Colonic mucosa (tissue), 4 donors: ENCODE measurements at regions not wholly inside any gene's neighbourhood (a gene's known extent, or its start where the extent isn't known, plus 50 kb on each side); places are given as distances from the start of the nearest gene placed in this dataset.

Source experiments
- DNase-seq: peaks from one replicate; pipeline ENCODE4 v3.0.0-alpha.2; 2020
- H3K27ac ChIP-seq: fragments of 200-600 bp; one replicate; pipeline ENCODE4 v1.8.0; 2021
- H3K27me3 ChIP-seq: fragments of 200-600 bp; one replicate; pipeline ENCODE4 v1.8.0; 2021
- H3K36me3 ChIP-seq: fragments of 200-600 bp; one replicate; pipeline ENCODE4 v1.8.0; 2021
- H3K4me1 ChIP-seq: fragments of 200-600 bp; one replicate; pipeline ENCODE4 v1.8.0; 2021; ENCODE audit warnings: mild to moderate bottlenecking
- H3K4me3 ChIP-seq: fragments of 200-600 bp; one replicate; pipeline ENCODE4 v1.8.0; 2021
- H3K9ac ChIP-seq, 2 donors: one replicate each; pipeline ENCODE4 v1.7.0; 2013; ENCODE audit warnings: control low read depth in 2 of 2, low read depth in 2 of 2, low read length in 2 of 2
- H3K9me3 ChIP-seq: fragments of 200-600 bp; one replicate; pipeline ENCODE4 v1.8.0; 2021
- intact Hi-C: fragments of 100-400 bp; cut with DNase I; formaldehyde crosslinking; loops from one replicate; pipeline ENCODE4 v1.14.1; 2022
- TF ChIP-seq, protein P1 (sequence below): fragments of 200-600 bp; IDR thresholded peaks from one replicate; pipeline ENCODE4 v1.8.0; 2022; ENCODE audit warnings: antibody characterized with exemption, mild to moderate bottlenecking
- donor health status: healthy.
- donor health status: DM: no; HTN: no; CAD: no.
- donor health status: DM: no; HTN: no; CAD: no.

DNA sequence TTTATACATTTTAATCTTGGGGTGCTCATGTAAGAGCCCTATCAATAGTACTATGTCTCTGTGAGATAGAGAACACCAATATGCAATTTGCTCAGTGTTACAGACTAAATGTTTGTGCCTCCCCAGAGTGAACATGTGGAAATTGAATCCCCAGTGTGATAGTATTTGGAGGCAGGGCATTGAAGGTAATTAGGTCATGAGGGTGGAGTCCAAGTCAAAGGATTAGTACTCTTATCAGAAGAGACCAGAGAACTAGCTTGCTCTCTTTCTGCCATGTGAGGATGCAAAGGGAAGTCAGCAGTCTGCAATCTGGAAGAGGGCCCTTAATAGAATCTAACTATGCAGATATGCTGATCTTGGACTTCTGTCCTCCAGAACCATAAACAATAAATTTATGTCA lies 1317.0 kb downstream of the STIM2 start:
- H3K4me1 ChIP-seq: no peaks in the 10 kb centered on the region
- no peak overlapping the region for H3K9ac ChIP-seq
- no peak for DNase-seq
- TF ChIP-seq, protein P1, sequence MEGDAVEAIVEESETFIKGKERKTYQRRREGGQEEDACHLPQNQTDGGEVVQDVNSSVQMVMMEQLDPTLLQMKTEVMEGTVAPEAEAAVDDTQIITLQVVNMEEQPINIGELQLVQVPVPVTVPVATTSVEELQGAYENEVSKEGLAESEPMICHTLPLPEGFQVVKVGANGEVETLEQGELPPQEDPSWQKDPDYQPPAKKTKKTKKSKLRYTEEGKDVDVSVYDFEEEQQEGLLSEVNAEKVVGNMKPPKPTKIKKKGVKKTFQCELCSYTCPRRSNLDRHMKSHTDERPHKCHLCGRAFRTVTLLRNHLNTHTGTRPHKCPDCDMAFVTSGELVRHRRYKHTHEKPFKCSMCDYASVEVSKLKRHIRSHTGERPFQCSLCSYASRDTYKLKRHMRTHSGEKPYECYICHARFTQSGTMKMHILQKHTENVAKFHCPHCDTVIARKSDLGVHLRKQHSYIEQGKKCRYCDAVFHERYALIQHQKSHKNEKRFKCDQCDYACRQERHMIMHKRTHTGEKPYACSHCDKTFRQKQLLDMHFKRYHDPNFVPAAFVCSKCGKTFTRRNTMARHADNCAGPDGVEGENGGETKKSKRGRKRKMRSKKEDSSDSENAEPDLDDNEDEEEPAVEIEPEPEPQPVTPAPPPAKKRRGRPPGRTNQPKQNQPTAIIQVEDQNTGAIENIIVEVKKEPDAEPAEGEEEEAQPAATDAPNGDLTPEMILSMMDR: no peak
- intact Hi-C loops: no loop called here
- no peak overlapping the region for H3K4me3 ChIP-seq
- H3K27ac ChIP-seq: no peak overlapping the region
- no peaks in the 10 kb centered on the region for H3K27me3 ChIP-seq
- no peaks in the 10 kb centered on the region for H3K36me3 ChIP-seq
- H3K9me3 ChIP-seq: no peaks in the 10 kb centered on the region

DNA sequence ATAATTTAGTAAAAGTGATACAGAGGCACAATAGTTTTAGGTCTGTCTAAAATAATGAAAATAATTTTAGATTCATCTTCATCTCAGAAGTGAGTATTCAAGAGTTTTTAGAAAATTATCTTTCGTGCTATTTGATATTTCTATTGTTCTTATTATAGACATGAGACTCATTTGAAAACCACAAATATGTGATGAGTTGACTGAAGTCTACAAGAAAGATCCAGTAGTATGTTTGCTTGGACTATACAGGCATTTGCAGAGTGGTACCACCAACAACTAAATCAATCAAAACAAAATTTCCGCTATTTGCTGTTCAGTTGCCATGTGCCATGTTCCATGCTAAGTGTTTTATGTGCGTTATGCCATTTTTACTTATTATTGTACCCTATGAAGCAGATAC lies 1318.5 kb downstream of the STIM2 start:
- Histone ChIP-seq H3K27ac (no peak overlapping the region), H3K27me3 (no peaks in the 10 kb centered on the region), H3K4me1 (no peaks in the 10 kb centered on the region), H3K36me3 (no peaks in the 10 kb centered on the region), H3K9me3 (no peaks in the 10 kb centered on the region), H3K4me3 (no peak overlapping the region), H3K9ac (no peak overlapping the region)
- TF ChIP-seq, protein P1: no peak
- intact Hi-C loops: no loop called here
- DNase-seq: no peak

DNA sequence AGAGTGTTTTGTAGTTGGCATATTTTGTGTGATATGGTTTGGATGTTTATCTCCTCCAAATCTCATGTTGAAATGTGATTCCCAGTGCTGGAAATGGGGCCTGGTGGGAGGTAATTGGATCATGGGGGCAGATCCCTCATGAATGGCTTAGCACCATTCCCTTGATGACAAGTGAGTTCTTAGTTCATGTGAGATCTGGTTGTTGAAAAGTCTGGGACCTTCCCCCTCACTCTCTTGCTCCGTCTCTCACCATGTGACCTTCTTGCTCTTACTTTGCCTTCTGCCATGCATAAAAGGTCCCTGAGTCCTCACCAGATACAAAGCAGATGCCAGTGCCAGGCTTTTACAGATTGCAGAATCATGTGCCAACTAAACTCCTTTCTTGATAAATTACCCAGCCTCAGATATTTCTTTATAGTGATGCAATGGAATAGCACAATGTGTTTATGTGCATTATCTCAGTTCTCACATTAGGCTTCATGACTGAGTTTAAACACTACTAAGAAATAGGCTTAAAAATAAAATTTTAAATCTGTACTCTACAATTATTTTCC lies 1348.8 kb downstream of the STIM2 start:
- Histone ChIP-seq H3K9me3 (no peaks in the 10 kb centered on the region), H3K27ac (no peak overlapping the region), H3K9ac (no peak overlapping the region), H3K4me1 (no peaks in the 10 kb centered on the region), H3K36me3 (no peaks in the 10 kb centered on the region), H3K27me3 (no peaks in the 10 kb centered on the region), H3K4me3 (no peak overlapping the region)
- TF ChIP-seq, protein P1: no peak
- intact Hi-C loops: no loop called here
- no peak for DNase-seq

DNA sequence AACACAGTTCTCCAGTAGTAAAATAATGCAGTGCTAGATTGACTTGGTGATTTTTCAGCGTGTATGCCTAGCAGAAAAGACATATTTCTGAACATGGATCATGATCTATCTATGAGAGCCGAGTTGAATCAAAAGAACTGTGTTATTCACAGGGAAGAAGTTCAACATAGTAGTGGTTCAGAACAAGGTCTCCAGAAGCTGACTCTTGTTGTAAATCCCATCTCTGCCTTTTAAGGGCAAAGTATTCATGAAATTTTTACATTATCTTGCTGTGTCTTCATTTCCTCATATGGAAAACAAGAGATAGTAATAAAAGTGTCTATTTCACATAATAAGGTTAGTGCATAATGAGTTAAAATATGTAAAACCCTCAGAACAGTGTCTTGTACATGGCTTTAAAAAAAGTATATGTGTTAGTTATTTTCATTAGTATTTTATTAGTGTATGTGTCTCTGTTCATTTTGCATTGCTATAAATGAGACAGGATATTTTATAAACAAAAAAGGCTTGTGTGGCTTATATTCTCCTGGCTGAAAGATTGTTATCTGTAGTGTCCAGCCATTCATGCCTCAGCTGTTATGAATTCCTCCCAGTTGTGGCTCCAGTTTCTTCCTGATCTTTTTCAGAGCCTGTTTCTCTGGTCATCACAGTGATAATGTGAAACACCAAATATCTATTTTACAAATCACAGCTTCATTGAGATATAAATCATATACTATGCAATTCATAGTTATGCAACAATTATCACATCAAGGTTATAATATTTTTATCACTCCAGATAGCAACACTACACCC lies 1351.2 kb downstream of the STIM2 start:
- intact Hi-C loops: no loop called here
- H3K9ac ChIP-seq: no peak overlapping the region
- DNase-seq: no peak

DNA sequence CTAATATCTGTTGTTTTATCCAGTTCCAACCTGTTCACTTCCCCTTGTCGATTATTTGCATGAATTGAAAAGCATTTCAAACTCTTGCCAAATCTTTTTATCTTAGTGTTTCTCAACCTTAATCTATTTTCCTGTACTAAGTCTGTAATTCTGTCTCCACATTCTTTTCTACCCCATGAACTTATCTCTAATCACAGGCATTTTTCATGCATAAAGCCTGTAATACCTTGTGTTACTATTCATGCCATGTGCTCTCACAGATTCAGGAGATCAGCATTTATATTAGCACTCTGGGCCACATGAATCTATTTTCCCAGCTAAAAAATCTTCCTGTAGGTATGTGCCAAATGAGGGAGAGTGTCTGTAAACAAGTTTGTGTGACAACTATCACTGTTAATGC lies 1360.9 kb downstream of the STIM2 start:
- intact Hi-C loops: no loop called here
- no peaks in the 10 kb centered on the region for H3K27me3 ChIP-seq
- H3K27ac ChIP-seq: no peak overlapping the region
- no peaks in the 10 kb centered on the region for H3K4me1 ChIP-seq
- no peaks in the 10 kb centered on the region for H3K9me3 ChIP-seq
- H3K36me3 ChIP-seq: no peaks in the 10 kb centered on the region
- TF ChIP-seq, protein P1: no peak
- DNase-seq: no peak
- no peak overlapping the region for H3K4me3 ChIP-seq
- H3K9ac ChIP-seq: no peak overlapping the region

More for the DNA sequence above, 1351.2 kb downstream of the STIM2 start:
- Histone ChIP-seq H3K4me3 (no peak overlapping the region), H3K36me3 (no peaks in the 10 kb centered on the region), H3K27ac (no peak overlapping the region), H3K9me3 (no peaks in the 10 kb centered on the region), H3K4me1 (no peaks in the 10 kb centered on the region), H3K27me3 (no peaks in the 10 kb centered on the region)
- TF ChIP-seq, protein P1: no peak
